ENCODE measurements at regions not wholly inside any gene's neighbourhood (a gene's known extent, or its start where the extent isn't known, plus 50 kb on each side); places are given as distances from the start of the nearest gene placed in this dataset.

DNA sequence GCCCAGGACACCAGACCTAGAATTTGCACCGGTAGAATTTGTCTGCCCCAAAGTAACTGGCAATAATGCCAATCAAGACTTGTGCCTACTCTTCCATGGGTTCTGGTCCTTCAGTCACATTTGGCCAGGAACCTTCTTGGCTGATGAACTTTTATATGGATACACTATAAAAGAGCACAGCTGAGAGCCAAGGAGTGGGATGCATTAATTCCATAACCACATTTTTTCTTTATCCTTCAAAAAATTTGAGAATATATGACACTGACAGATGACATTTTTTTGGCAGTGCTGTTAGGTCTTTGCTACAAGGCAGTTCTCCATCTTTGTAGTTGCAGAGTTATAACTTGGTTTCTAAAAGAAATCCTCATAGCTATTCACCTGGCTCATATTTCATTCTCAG lies 129.2 kb upstream of the HDAC9 start:
- TF ChIP-seq, protein P1, sequence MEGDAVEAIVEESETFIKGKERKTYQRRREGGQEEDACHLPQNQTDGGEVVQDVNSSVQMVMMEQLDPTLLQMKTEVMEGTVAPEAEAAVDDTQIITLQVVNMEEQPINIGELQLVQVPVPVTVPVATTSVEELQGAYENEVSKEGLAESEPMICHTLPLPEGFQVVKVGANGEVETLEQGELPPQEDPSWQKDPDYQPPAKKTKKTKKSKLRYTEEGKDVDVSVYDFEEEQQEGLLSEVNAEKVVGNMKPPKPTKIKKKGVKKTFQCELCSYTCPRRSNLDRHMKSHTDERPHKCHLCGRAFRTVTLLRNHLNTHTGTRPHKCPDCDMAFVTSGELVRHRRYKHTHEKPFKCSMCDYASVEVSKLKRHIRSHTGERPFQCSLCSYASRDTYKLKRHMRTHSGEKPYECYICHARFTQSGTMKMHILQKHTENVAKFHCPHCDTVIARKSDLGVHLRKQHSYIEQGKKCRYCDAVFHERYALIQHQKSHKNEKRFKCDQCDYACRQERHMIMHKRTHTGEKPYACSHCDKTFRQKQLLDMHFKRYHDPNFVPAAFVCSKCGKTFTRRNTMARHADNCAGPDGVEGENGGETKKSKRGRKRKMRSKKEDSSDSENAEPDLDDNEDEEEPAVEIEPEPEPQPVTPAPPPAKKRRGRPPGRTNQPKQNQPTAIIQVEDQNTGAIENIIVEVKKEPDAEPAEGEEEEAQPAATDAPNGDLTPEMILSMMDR (IDR thresholded peaks at IDR 0.05; ENCODE audit: low read depth, low read length): no peak
- no peak for TF ChIP-seq EZH2phosphoT487 (IDR thresholded peaks at IDR 0.05; ENCODE audit: low read depth)
